K562 (cell line): ENCODE measurements at regions not wholly inside any gene's neighbourhood (a gene's known extent, or its start where the extent isn't known, plus 50 kb on each side); places are given as distances from the start of the nearest gene placed in this dataset.
"Not testable (repeated sequence)": the region's sequence is repeated elsewhere in the genome, so short reads cannot be mapped to it uniquely, and the experiment has no call there.

ENCODE experiments used
- ATAC-seq: fragments of 200-7000 bp; cut with Tn5 transposase; 3 replicates; pipeline ENCODE4 v1.9.1; 2020; ENCODE audit warnings: moderate library complexity
- BruUV-seq: library from RNA; stranded (reverse); fragments of 400-500 nt; replicated peaks from 2 replicates; lab custom pipeline; 2021; lab: Mats Ljungman, UMichigan
- CTCF ChIA-PET: fragments of 300-600 bp; formaldehyde crosslinking; extraction: SDS; loops from one replicate; lab custom pipeline; 2021; ENCODE audit warnings: low intra/inter-chr PET ratio; lab: Yijun Ruan, JAX
- POLR2A ChIA-PET: fragments of 300-600, 350-650 bp; sonication (Branson Sonifier 250); formaldehyde crosslinking; extraction: SDS; loops from one replicate; lab custom pipeline; 2021; ENCODE audit warnings: antibody characterized with exemption, inconsistent platforms; lab: Yijun Ruan, JAX
- DNase-seq, 4 experiments: peaks; one replicate each; pipeline versions ENCODE4 v3.0.0 to v3.0.0-alpha.2; 2011 to 2018; ENCODE audit warnings: low spot score in 3 of 4, mixed read lengths in 3 of 4; ENCODE audit errors: extremely low read depth in 1 of 4
- FAIRE-seq: peaks from 2 replicates; lab custom pipeline; 2011; peaks lifted over from hg19 to GRCh38; lab: Jason Lieb, UNC
- H2AFZ ChIP-seq: 2 replicates; pipeline ENCODE4 v1.6.0; 2011; ENCODE audit warnings: low read depth, low read length, control low read depth, inconsistent platforms
- H3K27ac ChIP-seq: fragments of 200-600 bp; 3 replicates; pipeline ENCODE4 v1.8.0; 2011; ENCODE audit warnings: low read depth, mild to moderate bottlenecking, control low read depth, inconsistent platforms, low read length, moderate library complexity, mixed read lengths; ENCODE audit errors: extremely low read depth
- H3K27me3 ChIP-seq, 2 experiments: fragments of 300-600 bp in 1 of 2; 2 replicates in 1 of 2; 3 replicates in 1 of 2; pipeline versions ENCODE4 v1.6.0 to v1.8.0; 2011; ENCODE audit warnings: inconsistent platforms in 2 of 2, low read length in 2 of 2, mild to moderate bottlenecking in 1 of 2, mixed read lengths in 1 of 2, moderate library complexity in 1 of 2; ENCODE audit not compliant: control insufficient read depth in 2 of 2, insufficient read depth in 2 of 2
- H3K36me3 ChIP-seq: fragments of 300-600 bp; 3 replicates; pipeline ENCODE4 v1.8.0; 2011; ENCODE audit warnings: mild to moderate bottlenecking, low read length, inconsistent platforms; ENCODE audit not compliant: control insufficient read depth, insufficient read depth
- H3K4me1 ChIP-seq, 2 experiments: fragments of 200-600 bp in 1 of 2; replicated peaks in 1 of 2; 2 replicates in 1 of 2; 3 replicates in 1 of 2; pipeline versions ENCODE4 v1.5.1 to v1.8.0; 2011; ENCODE audit warnings: inconsistent platforms in 2 of 2, low read length in 2 of 2, mild to moderate bottlenecking in 1 of 2, mixed read lengths in 1 of 2, moderate library complexity in 1 of 2; ENCODE audit not compliant: control insufficient read depth in 2 of 2, insufficient read depth in 2 of 2
- H3K4me2 ChIP-seq: 2 replicates; pipeline ENCODE4 v1.6.1; 2011; ENCODE audit warnings: low read length, control low read depth, inconsistent platforms, mixed read lengths; ENCODE audit not compliant: insufficient read depth
- H3K4me3 ChIP-seq: fragments of 200-600 bp; sonication (generic), shearing (Covaris generic); 2 replicates; pipeline ENCODE4 v1.5.1; 2016; ENCODE audit warnings: control low read depth, inconsistent platforms
- H3K79me2 ChIP-seq: fragments of 200-600 bp; 3 replicates; pipeline ENCODE4 v1.8.0; 2011; ENCODE audit warnings: low read length, inconsistent platforms; ENCODE audit not compliant: control insufficient read depth, insufficient read depth
- H3K9ac ChIP-seq, 2 experiments: 2 replicates each; pipeline versions ENCODE4 v1.6.0 to v1.6.1; 2011; ENCODE audit warnings: low read depth in 2 of 2, low read length in 2 of 2, control low read depth in 1 of 2, inconsistent platforms in 1 of 2, mild to moderate bottlenecking in 1 of 2, mixed read lengths in 1 of 2; ENCODE audit not compliant: insufficient read depth in 1 of 2
- H3K9me1 ChIP-seq: one replicate; pipeline ENCODE4 v1.6.0; 2011; ENCODE audit warnings: inconsistent platforms, mild to moderate bottlenecking, low read length, moderate library complexity; ENCODE audit not compliant: control insufficient read depth, insufficient read depth
- H3K9me3 ChIP-seq: replicated peaks from 2 replicates; pipeline ENCODE4 v1.5.1; 2011; ENCODE audit warnings: low read depth, low read length, inconsistent platforms; ENCODE audit not compliant: control insufficient read depth, insufficient read depth
- H4K20me1 ChIP-seq: replicated peaks from 2 replicates; pipeline ENCODE4 v1.6.1; 2011; ENCODE audit warnings: low read length, inconsistent platforms, mixed read lengths; ENCODE audit not compliant: control insufficient read depth, insufficient read depth
- CBFA2T3 ChIP-seq: fragments of 450-650 bp; IDR thresholded peaks from 2 replicates; pipeline ENCODE4 v1.6.1; 2017
- TEAD4 ChIP-seq, 2 experiments: sonication (generic) in 1 of 2; formaldehyde crosslinking in 1 of 2; IDR thresholded peaks; 2 replicates each; pipeline versions ENCODE4 v1.6.1 to v1.8.0; 2012 to 2022; ENCODE audit warnings: borderline replicate concordance in 1 of 2, inconsistent platforms in 1 of 2, low read length in 1 of 2, mild to moderate bottlenecking in 1 of 2, missing genetic modification reagents in 1 of 2
- ZNF644 ChIP-seq: fragments of 200-800 bp; sonication (Bioruptor generic); IDR thresholded peaks from 2 replicates; pipeline ENCODE4 v1.6.1; 2016; ENCODE audit warnings: low read depth, missing genetic modification characterization, missing compliant biosample characterization
- WGBS: fragments of 100-300 bp; shearing (Covaris generic); methylation state at CpG from one replicate; pipeline ENCODE4 v1.1.6; 2016; ENCODE audit warnings: low coverage, mixed read lengths; ENCODE audit not compliant: insufficient coverage; ENCODE audit errors: missing lambda C conversion rate; 5-methylcytosine and 5-hydroxymethylcytosine counted together
- in situ Hi-C: fragments of 300-500 bp; cut with MboI; formaldehyde crosslinking; loops from 4 replicates; pipeline ENCODE4 v1.15.0; 2018; ENCODE audit warnings: inconsistent platforms, mixed read lengths
- intact Hi-C: fragments of 100-400 bp; cut with micrococcal nuclease; formaldehyde crosslinking; loops from 2 replicates; pipeline ENCODE4 v1.14.2; 2022

- H3K36me3 ChIP-seq, H3K4me2 ChIP-seq, H3K4me3 ChIP-seq, H3K4me1 ChIP-seq, ATAC-seq, H4K20me1 ChIP-seq, H2AFZ ChIP-seq, FAIRE-seq, H3K79me2 ChIP-seq, H3K9me3 ChIP-seq, CTCF ChIA-PET, POLR2A ChIA-PET, intact Hi-C loops, DNase-seq, in situ Hi-C loops, BruUV-seq, H3K9me1 ChIP-seq, H3K27me3 ChIP-seq, H3K27ac ChIP-seq, H3K9ac ChIP-seq: not testable (repeated sequence)
- WGBS = 48% methylated on average over 2 of the region's 6 CpGs
These were observed 198.8 kb downstream of the BCL2L11 start for GRCh38 chr2:111319552-111319951.

- H3K36me3 ChIP-seq; intact Hi-C loops; BruUV-seq; H3K9ac ChIP-seq; in situ Hi-C loops; H3K27me3 ChIP-seq; H3K9me1 ChIP-seq; H3K4me1 ChIP-seq; H3K79me2 ChIP-seq; H3K9me3 ChIP-seq; H4K20me1 ChIP-seq; CTCF ChIA-PET; POLR2A ChIA-PET; H3K4me2 ChIP-seq; H3K4me3 ChIP-seq; H2AFZ ChIP-seq; H3K27ac ChIP-seq; TF ChIP-seq TEAD4 (CRISPR knock-in tag; IDR thresholded peaks at IDR 0.05; ENCODE audit: borderline replicate concordance): not testable (repeated sequence)
- WGBS = 32% methylated on average over 3 of the region's 3 CpGs
- FAIRE-seq = peak; percentile 75
- ATAC-seq = 0 out of 3 replicates have a peak, but pooled peaks have one; percentile 5
- TF ChIP-seq ZNF644 (tag) (0 out of 2 replicates have a peak, but pooled peaks have one; percentile 39), TEAD4 (IDR thresholded peaks at IDR 0.05; ENCODE audit: low read length) (peak; percentile 49; the same call in 1 of the 2 replicates), CBFA2T3 (peak; percentile 25; the same call in 1 of the 2 replicates)
- DNase-seq = peak in 1 of 4 experiments; percentile 12
These were observed 199.6 kb downstream of the BCL2L11 start for GRCh38 chr2:111320264-111320663.
